Esophagus muscularis mucosa (tissue), 4 donors: ENCODE measurements at regions not wholly inside any gene's neighbourhood (a gene's known extent, or its start where the extent isn't known, plus 50 kb on each side); places are given as distances from the start of the nearest gene placed in this dataset.

ENCODE experiments used
- DNase-seq: peaks from one replicate; pipeline ENCODE4 v3.0.0-alpha.2; 2017; ENCODE audit errors: extremely low spot score
- H3K27ac ChIP-seq, 4 donors: fragments of 200-600 bp; sonication (generic); replicated peaks in 1 of 4; 1 replicate in 3 of 4; 2 replicates in 1 of 4; pipeline ENCODE4 v1.5.1; 2016 to 2019; ENCODE audit warnings: mild to moderate bottlenecking in 1 of 4
- H3K27me3 ChIP-seq, 4 donors: fragments of 200-600 bp; sonication (generic); one replicate each; pipeline versions ENCODE4 v1.5.1 to v1.6.0; 2016 to 2019
- H3K36me3 ChIP-seq, 4 donors: fragments of 200-600 bp; sonication (generic); one replicate each; pipeline ENCODE4 v1.5.1; 2016 to 2019
- H3K4me1 ChIP-seq, 4 donors: fragments of 200-600 bp; sonication (generic); one replicate each; pipeline ENCODE4 v1.5.1; 2016 to 2019
- H3K4me3 ChIP-seq, 4 donors: fragments of 200-600 bp; sonication (generic); 1 replicate in 2 of 4; 2 replicates in 2 of 4; pipeline ENCODE4 v1.5.1; 2016 to 2019; ENCODE audit warnings: mild to moderate bottlenecking in 4 of 4, moderate library complexity in 1 of 4
- H3K9me3 ChIP-seq, 4 donors: fragments of 200-600 bp; sonication (generic); 1 replicate in 3 of 4; 2 replicates in 1 of 4; pipeline ENCODE4 v1.5.1; 2016 to 2019
- EP300 ChIP-seq: sonication (generic); formaldehyde crosslinking; IDR thresholded peaks from one replicate; pipeline ENCODE4 v1.6.1; 2017; ENCODE audit warnings: antibody characterized with exemption
- POLR2A ChIP-seq: fragments of 450-650 bp; IDR thresholded peaks from one replicate; pipeline ENCODE4 v1.6.1; 2017; ENCODE audit warnings: antibody characterized with exemption, moderate library complexity, mild to moderate bottlenecking, low read depth
- POLR2AphosphoS5 ChIP-seq, 2 donors: sonication (generic); formaldehyde crosslinking; IDR thresholded peaks; one replicate each; pipeline ENCODE4 v1.6.1; 2017; ENCODE audit warnings: antibody characterized with exemption in 2 of 2
- WGBS: methylation state at CpG from one replicate; pipeline ENCODE4 v1.1.5; 2018; 5-methylcytosine and 5-hydroxymethylcytosine counted together
- intact Hi-C: fragments of 100-400 bp; cut with DNase I; formaldehyde crosslinking; loops from one replicate; pipeline ENCODE4 v1.15.1; 2023
- TF ChIP-seq, protein P1 (sequence below), 3 experiments: fragments of 200-600 bp in 2 of 3; fragments of 450-650 bp in 1 of 3; sonication (generic) in 2 of 3; IDR thresholded peaks; one replicate each; pipeline ENCODE4 v1.5.1; 2017 to 2019; ENCODE audit warnings: antibody characterized with exemption in 3 of 3, mild to moderate bottlenecking in 2 of 3, moderate library complexity in 1 of 3

DNA sequence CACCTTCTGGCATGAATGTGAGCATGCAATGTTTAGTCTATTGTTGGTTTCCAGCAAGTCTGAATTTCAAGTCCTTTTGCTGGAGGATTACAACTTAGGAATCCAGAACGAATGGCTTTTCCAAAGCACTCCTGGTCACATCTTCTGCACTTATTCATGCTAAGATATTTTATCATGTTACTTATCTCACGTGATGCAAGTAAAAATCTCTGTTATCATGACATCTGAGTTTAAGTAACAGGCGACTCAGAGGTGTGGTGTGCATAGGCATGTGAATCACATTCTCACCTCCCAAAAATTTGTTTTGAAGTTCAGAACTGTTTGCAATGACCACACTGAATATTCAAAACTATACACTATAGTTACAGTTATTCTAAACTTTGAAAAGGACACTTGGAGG lies 204.8 kb upstream of the FGGY start:
- DNase-seq: no peak
- intact Hi-C loops: no loop called here
- Histone ChIP-seq H3K4me1 (peaks cover 0 to 3% (median 0%) of the 10 kb centered on the region in 4 donors), H3K27ac (no peak overlapping the region), H3K27me3 (no peaks in the 10 kb centered on the region), H3K9me3 (peaks cover 0 to 6% (median 3%) of the 10 kb centered on the region in 4 donors), H3K36me3 (no peaks in the 10 kb centered on the region), H3K4me3 (no peak overlapping the region)
- whole genome bisulfite sequencing: 76% methylated on average over 3 of the region's 3 CpGs
- TF ChIP-seq POLR2A (no peak), POLR2AphosphoS5 (IDR thresholded peaks at IDR 0.05) (no peak), EP300 (no peak)
- TF ChIP-seq, protein P1, sequence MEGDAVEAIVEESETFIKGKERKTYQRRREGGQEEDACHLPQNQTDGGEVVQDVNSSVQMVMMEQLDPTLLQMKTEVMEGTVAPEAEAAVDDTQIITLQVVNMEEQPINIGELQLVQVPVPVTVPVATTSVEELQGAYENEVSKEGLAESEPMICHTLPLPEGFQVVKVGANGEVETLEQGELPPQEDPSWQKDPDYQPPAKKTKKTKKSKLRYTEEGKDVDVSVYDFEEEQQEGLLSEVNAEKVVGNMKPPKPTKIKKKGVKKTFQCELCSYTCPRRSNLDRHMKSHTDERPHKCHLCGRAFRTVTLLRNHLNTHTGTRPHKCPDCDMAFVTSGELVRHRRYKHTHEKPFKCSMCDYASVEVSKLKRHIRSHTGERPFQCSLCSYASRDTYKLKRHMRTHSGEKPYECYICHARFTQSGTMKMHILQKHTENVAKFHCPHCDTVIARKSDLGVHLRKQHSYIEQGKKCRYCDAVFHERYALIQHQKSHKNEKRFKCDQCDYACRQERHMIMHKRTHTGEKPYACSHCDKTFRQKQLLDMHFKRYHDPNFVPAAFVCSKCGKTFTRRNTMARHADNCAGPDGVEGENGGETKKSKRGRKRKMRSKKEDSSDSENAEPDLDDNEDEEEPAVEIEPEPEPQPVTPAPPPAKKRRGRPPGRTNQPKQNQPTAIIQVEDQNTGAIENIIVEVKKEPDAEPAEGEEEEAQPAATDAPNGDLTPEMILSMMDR (IDR thresholded peaks at IDR 0.05): no peak

DNA sequence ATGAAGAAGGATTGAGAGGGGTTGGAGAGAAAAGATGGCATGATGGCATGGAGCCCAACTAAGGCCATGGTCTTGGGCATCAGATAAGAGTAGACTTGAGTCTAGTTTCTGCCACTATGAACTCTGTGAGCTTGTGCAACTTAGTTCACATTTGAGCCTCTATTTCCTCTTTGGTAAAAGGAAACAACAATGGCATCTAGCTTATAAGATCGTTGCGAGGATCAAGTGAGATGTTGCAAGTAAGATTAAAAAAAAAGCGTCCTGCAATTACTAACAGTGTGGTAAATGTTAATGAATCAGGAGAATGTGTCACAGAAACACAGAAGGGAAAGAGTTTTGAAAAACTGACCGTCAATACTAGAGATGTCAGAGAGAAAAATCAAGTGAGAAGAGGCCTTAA lies 202.9 kb upstream of the FGGY start:
- Histone ChIP-seq H3K27ac (no peak overlapping the region), H3K4me3 (no peak overlapping the region), H3K36me3 (no peaks in the 10 kb centered on the region), H3K27me3 (no peaks in the 10 kb centered on the region), H3K4me1 (peaks cover 0 to 3% (median 0%) of the 10 kb centered on the region in 4 donors), H3K9me3 (peaks cover 0 to 6% (median 2%) of the 10 kb centered on the region in 4 donors)
- DNase-seq: peak; percentile 39
- WGBS: 82% methylated on average over 4 of the region's 4 CpGs
- TF ChIP-seq EP300 (no peak), POLR2AphosphoS5 (IDR thresholded peaks at IDR 0.05) (no peak), POLR2A (no peak)
- TF ChIP-seq, protein P1 (IDR thresholded peaks at IDR 0.05): no peak
- intact Hi-C loops: no loop called here

DNA sequence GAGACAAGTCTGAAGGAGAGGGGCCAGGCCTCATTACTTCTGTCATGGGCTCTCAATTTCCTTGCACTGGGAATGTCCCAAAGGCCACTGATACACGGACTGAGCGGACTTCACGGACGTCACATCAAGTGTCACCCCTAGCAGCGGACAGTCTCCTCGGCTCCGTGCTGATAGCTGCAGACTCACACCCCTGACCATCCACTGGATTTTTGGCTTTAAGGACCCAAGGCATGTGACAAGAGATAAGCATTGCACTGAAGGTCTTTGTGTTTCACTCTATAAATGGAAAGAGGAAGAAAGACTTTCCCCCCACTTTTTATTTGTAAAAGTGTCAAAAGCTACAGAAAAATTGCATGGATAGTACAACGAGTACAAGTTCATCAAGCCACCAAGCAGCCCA lies 200.4 kb upstream of the FGGY start:
- Histone ChIP-seq H3K27me3 (no peaks in the 10 kb centered on the region), H3K4me1 (peaks cover 0 to 3% (median 0%) of the 10 kb centered on the region in 4 donors), H3K27ac (no peak overlapping the region), H3K9me3 (no peaks in the 10 kb centered on the region), H3K4me3 (no peak overlapping the region), H3K36me3 (no peaks in the 10 kb centered on the region)
- no peak for TF ChIP-seq POLR2AphosphoS5 (IDR thresholded peaks at IDR 0.05)
- no peak for TF ChIP-seq EP300
- no peak for TF ChIP-seq POLR2A
- TF ChIP-seq, protein P1 (IDR thresholded peaks at IDR 0.05): no peak
- peak; percentile 86 for DNase-seq
- intact Hi-C loops: no loop called here
- WGBS: 94% methylated on average over 8 of the region's 8 CpGs

DNA sequence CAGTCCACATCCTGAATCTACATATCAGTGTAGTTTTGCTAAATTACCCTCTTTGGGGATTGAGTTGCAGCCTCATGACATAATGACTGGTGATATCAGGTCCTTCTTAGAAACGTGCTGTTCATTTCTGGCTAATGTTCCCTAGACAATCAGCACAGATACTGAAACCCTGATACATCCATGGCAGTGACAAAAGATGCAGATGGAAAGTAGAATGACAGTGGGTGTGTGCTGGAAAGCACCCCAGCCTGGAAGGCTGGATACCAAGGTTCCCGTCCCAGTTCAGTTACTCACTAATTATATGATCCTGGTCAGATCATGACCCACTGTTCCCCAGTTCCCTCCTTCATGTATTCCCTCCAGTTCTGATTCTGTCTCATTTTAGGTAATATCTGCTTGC lies 198.2 kb upstream of the FGGY start:
- Histone ChIP-seq H3K4me3 (no peak overlapping the region), H3K27me3 (no peaks in the 10 kb centered on the region), H3K4me1 (peaks cover 0 to 3% (median 0%) of the 10 kb centered on the region in 4 donors), H3K27ac (no peak overlapping the region), H3K9me3 (no peaks in the 10 kb centered on the region), H3K36me3 (no peaks in the 10 kb centered on the region)
- DNase-seq: peak; percentile 62
- WGBS: 93% methylated on average over 2 of the region's 2 CpGs
- TF ChIP-seq POLR2A (no peak), POLR2AphosphoS5 (IDR thresholded peaks at IDR 0.05) (no peak), EP300 (no peak)
- TF ChIP-seq, protein P1 (IDR thresholded peaks at IDR 0.05): no peak
- intact Hi-C loops: no loop called here

DNA sequence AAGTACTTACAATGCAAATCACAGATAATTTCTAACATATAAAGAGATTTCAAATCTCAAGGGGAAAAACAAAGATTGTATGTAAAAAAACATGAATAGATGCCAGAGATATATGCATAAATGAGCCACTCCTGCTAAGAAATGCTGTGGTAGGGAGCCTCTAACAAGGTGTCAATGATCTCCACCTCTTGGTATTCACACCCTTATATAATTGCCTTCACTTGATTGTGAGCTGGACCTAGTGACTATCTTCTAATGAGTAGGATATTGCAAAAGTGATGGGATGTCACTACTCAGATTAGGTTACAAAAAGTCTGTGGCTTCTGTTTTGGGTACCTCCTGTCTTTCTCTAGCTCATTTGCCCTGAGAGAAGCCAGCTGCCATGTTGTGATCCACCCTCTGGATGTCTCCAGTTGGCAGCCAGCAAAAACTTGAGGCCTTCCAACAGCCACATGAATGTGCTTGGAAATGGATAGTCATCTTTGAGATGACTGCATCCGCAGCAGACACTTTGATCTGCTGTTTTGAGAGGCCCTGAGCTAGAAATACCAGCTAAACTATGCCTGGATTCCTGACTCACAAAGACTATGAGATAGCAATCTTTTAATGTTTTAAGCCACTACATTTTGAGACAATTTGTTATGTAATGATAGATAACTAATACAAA lies 196.1 kb upstream of the FGGY start:
- 73% methylated on average over 1 of the region's 1 CpG for WGBS
- Histone ChIP-seq H3K27ac (no peak overlapping the region), H3K4me1 (peaks cover 0 to 3% (median 0%) of the 10 kb centered on the region in 4 donors), H3K9me3 (no peaks in the 10 kb centered on the region), H3K4me3 (no peak overlapping the region), H3K36me3 (no peaks in the 10 kb centered on the region), H3K27me3 (no peaks in the 10 kb centered on the region)
- intact Hi-C loops: no loop called here
- TF ChIP-seq, protein P1 (IDR thresholded peaks at IDR 0.05): no peak
- TF ChIP-seq EP300 (no peak), POLR2A (no peak), POLR2AphosphoS5 (IDR thresholded peaks at IDR 0.05) (no peak)
- DNase-seq: peak; percentile 57
